SK-N-SH treated with all-trans-retinoic acid at 6 μM for 48 hours (cell line): ENCODE measurements at regions not wholly inside any gene's neighbourhood (a gene's known extent, or its start where the extent isn't known, plus 50 kb on each side); places are given as distances from the start of the nearest gene placed in this dataset.

Experiments
- ATAC-seq: fragments of 200-7000 bp; cut with Tn5 transposase; 3 replicates; pipeline ENCODE4 v1.9.1; 2020; ENCODE audit warnings: mild to moderate bottlenecking, moderate library complexity
- ARNTL ChIP-seq: fragments of 450-650 bp; formaldehyde crosslinking; IDR thresholded peaks from 2 replicates; pipeline ENCODE4 v1.5.0; 2020; ENCODE audit warnings: low read depth, mild to moderate bottlenecking, moderate library complexity, borderline replicate concordance
- BACH2 ChIP-seq: fragments of 250-450 bp; sonication (Bioruptor Pico); IDR thresholded peaks from 2 replicates; pipeline ENCODE4 v1.9.0; 2021; ENCODE audit warnings: mild to moderate bottlenecking, borderline replicate concordance
- CREB5 ChIP-seq: fragments of 250-450 bp; sonication (Bioruptor Pico); IDR thresholded peaks from 2 replicates; pipeline ENCODE4 v1.5.1; 2020; ENCODE audit warnings: low read depth, mild to moderate bottlenecking, moderate library complexity
- CSDC2 ChIP-seq: fragments of 250-450 bp; sonication (Bioruptor Pico); IDR thresholded peaks from 2 replicates; pipeline ENCODE4 v1.5.0; 2020; ENCODE audit warnings: mild to moderate bottlenecking, moderate library complexity
- CSRNP3 ChIP-seq: fragments of 250-450 bp; sonication (Bioruptor Pico); IDR thresholded peaks from 2 replicates; pipeline ENCODE4 v1.5.1; 2021; ENCODE audit warnings: mild to moderate bottlenecking, moderate library complexity
- ESRRG ChIP-seq: fragments of 250-450 bp; sonication (Bioruptor Pico); IDR thresholded peaks from 2 replicates; pipeline ENCODE4 v1.6.1; 2021; ENCODE audit warnings: mild to moderate bottlenecking
- GLIS3 ChIP-seq: fragments of 250-450 bp; sonication (Bioruptor Pico); IDR thresholded peaks from 2 replicates; pipeline ENCODE4 v1.5.0; 2020; ENCODE audit warnings: mild to moderate bottlenecking, moderate library complexity
- ISL1 ChIP-seq: fragments of 250-450 bp; sonication (Bioruptor Pico); IDR thresholded peaks from 2 replicates; pipeline ENCODE4 v2.1.2; 2022; ENCODE audit warnings: mild to moderate bottlenecking, moderate library complexity
- OSR1 ChIP-seq: fragments of 250-450 bp; sonication (Bioruptor Pico); IDR thresholded peaks from 2 replicates; pipeline ENCODE4 v1.8.0; 2022; ENCODE audit warnings: moderate library complexity, mild to moderate bottlenecking, inconsistent platforms
- PATZ1 ChIP-seq: fragments of 250-450 bp; sonication (Bioruptor Pico); IDR thresholded peaks from 2 replicates; pipeline ENCODE4 v1.8.0; 2020; ENCODE audit warnings: mild to moderate bottlenecking, moderate library complexity, borderline replicate concordance
- POU6F1 ChIP-seq: fragments of 250-450 bp; sonication (Bioruptor Pico); IDR thresholded peaks from 2 replicates; pipeline ENCODE4 v1.8.0; 2021; ENCODE audit warnings: low read depth, mild to moderate bottlenecking, moderate library complexity, borderline replicate concordance
- PPARA ChIP-seq: fragments of 250-450 bp; sonication (Bioruptor Pico); IDR thresholded peaks from 2 replicates; pipeline ENCODE4 v1.5.0; 2020; ENCODE audit warnings: mild to moderate bottlenecking, borderline replicate concordance
- RARB ChIP-seq: fragments of 250-450 bp; sonication (Bioruptor Pico); IDR thresholded peaks from 2 replicates; pipeline ENCODE4 v1.8.0; 2021; ENCODE audit warnings: mild to moderate bottlenecking, moderate library complexity
- SNAI2 ChIP-seq: fragments of 250-450 bp; sonication (Bioruptor Pico); IDR thresholded peaks from 2 replicates; pipeline ENCODE4 v1.5.0; 2020; ENCODE audit warnings: mild to moderate bottlenecking, moderate library complexity
- TCF4 ChIP-seq: fragments of 250-450 bp; sonication (Bioruptor Pico); IDR thresholded peaks from 2 replicates; pipeline ENCODE4 v1.8.0; 2021; ENCODE audit warnings: mild to moderate bottlenecking, moderate library complexity, borderline replicate concordance
- TOX ChIP-seq: fragments of 250-450 bp; sonication (Bioruptor Pico); IDR thresholded peaks from 2 replicates; pipeline ENCODE4 v1.8.0; 2021; ENCODE audit warnings: mild to moderate bottlenecking, moderate library complexity, borderline replicate concordance
- TSHZ2 ChIP-seq: fragments of 250-450 bp; sonication (Bioruptor Pico); IDR thresholded peaks from 2 replicates; pipeline ENCODE4 v1.5.0; 2020; ENCODE audit warnings: mild to moderate bottlenecking, moderate library complexity
- ZC3H10 ChIP-seq: fragments of 250-450 bp; sonication (Bioruptor Pico); IDR thresholded peaks from 2 replicates; pipeline ENCODE4 v1.5.1; 2021; ENCODE audit warnings: mild to moderate bottlenecking, moderate library complexity
- ZFP3 ChIP-seq: fragments of 250-450 bp; sonication (Bioruptor Pico); IDR thresholded peaks from 2 replicates; pipeline ENCODE4 v1.5.0; 2020; ENCODE audit warnings: mild to moderate bottlenecking, moderate library complexity
- ZFP30 ChIP-seq: fragments of 450-650 bp; formaldehyde crosslinking; IDR thresholded peaks from 2 replicates; pipeline ENCODE4 v1.5.0; 2022; ENCODE audit warnings: mild to moderate bottlenecking, moderate library complexity
- ZNF565 ChIP-seq: fragments of 450-650 bp; formaldehyde crosslinking; conservative IDR thresholded peaks from 2 replicates; pipeline ENCODE4 v1.5.0; 2020; ENCODE audit warnings: low read depth, mild to moderate bottlenecking, moderate library complexity
- ZNF70 ChIP-seq: fragments of 450-650 bp; formaldehyde crosslinking; IDR thresholded peaks from 2 replicates; pipeline ENCODE4 v1.5.0; 2020; ENCODE audit warnings: mild to moderate bottlenecking, moderate library complexity
- ZNF8 ChIP-seq: fragments of 450-650 bp; formaldehyde crosslinking; IDR thresholded peaks from 2 replicates; pipeline ENCODE4 v1.5.0; 2020; ENCODE audit warnings: mild to moderate bottlenecking, moderate library complexity

GRCh38 chr13:85528491-85529217 lies 270.6 kb downstream of the SLITRK6 start:
- ATAC-seq: peak; percentile 93
- TF ChIP-seq TOX (CRISPR knock-in tag) (peak; percentile 88), ZNF70 (CRISPR knock-in tag) (no peak), PPARA (CRISPR knock-in tag) (no peak), PATZ1 (CRISPR knock-in tag) (peak; percentile 88), BACH2 (CRISPR knock-in tag) (no peak), TCF4 (CRISPR knock-in tag) (peak; percentile 59; the same call in 1 of the 2 replicates), RARB (CRISPR knock-in tag) (peak; percentile 31; the same call in 1 of the 2 replicates), ZFP3 (no peak), SNAI2 (CRISPR knock-in tag) (no peak), CREB5 (CRISPR knock-in tag) (peak; percentile 91), ISL1 (CRISPR knock-in tag) (peak; percentile 99), ZNF565 (no peak), OSR1 (no peak), ZC3H10 (CRISPR knock-in tag) (peak; percentile 46; the same call in 1 of the 2 replicates), CSRNP3 (peak; percentile 76; the same call in 1 of the 2 replicates), POU6F1 (peak; percentile 29; the same call in 1 of the 2 replicates), ARNTL (CRISPR knock-in tag) (no peak), ZNF8 (no peak), TSHZ2 (CRISPR knock-in tag) (no peak), GLIS3 (CRISPR knock-in tag) (no peak), ZFP30 (no peak), CSDC2 (CRISPR knock-in tag) (no peak), ESRRG (CRISPR knock-in tag) (0 out of 2 replicates have a peak, but pooled peaks have one; percentile 34)

- ATAC-seq: no peak
- TF ChIP-seq PATZ1 (CRISPR knock-in tag) (no peak), ARNTL (CRISPR knock-in tag) (no peak), CSDC2 (CRISPR knock-in tag) (no peak), BACH2 (CRISPR knock-in tag) (no peak), ZFP30 (no peak), ISL1 (CRISPR knock-in tag) (no peak), ZNF565 (no peak), CSRNP3 (no peak), ZC3H10 (CRISPR knock-in tag) (no peak), TSHZ2 (CRISPR knock-in tag) (no peak), PPARA (CRISPR knock-in tag) (no peak)
Measured at GRCh38 chr13:85527316-85527715, 271.9 kb downstream of the SLITRK6 start.
